ENCODE measurements at regions not wholly inside any gene's neighbourhood (a gene's known extent, or its start where the extent isn't known, plus 50 kb on each side); places are given as distances from the start of the nearest gene placed in this dataset.
"Not testable (repeated sequence)": the region's sequence is repeated elsewhere in the genome, so short reads cannot be mapped to it uniquely, and the experiment has no call there.

- DNase-seq (ENCODE audit: low read depth in 3 of 3), result no peak
These were observed 346.6 kb downstream of the RFC3 start for GRCh38 chr13:34164582-34164981.

- DNase-seq (ENCODE audit: low read depth in 3 of 3), result no peak
These were observed 347.2 kb downstream of the RFC3 start for GRCh38 chr13:34165158-34165557.

- DNase-seq (ENCODE audit: low read depth in 3 of 3), result no peak
These were observed 348.5 kb downstream of the RFC3 start for GRCh38 chr13:34166406-34166805.

- DNase-seq (ENCODE audit: low read depth in 3 of 3), result no peak
These were observed 349.4 kb downstream of the RFC3 start for GRCh38 chr13:34167347-34167746.

GRCh38 chr13:34172048-34172447, 354.1 kb downstream of the RFC3 start:
- no peak for DNase-seq (ENCODE audit: low read depth in 3 of 3)

GRCh38 chr13:34174671-34175145, 356.8 kb downstream of the RFC3 start:
- DNase-seq (ENCODE audit: low read depth in 3 of 3), result no peak

GRCh38 chr13:34175551-34175950, 357.6 kb downstream of the RFC3 start:
- no peak for DNase-seq (ENCODE audit: low read depth in 3 of 3)

GRCh38 chr13:34176633-34177032, 358.7 kb downstream of the RFC3 start:
- DNase-seq (ENCODE audit: low read depth in 3 of 3), result no peak

- no peak for DNase-seq (ENCODE audit: low read depth in 3 of 3)
These were observed 361.5 kb downstream of the RFC3 start for GRCh38 chr13:34179481-34179880.

GRCh38 chr13:34179927-34180326, 362.0 kb downstream of the RFC3 start:
- no peak for DNase-seq (ENCODE audit: low read depth in 3 of 3)

GRCh38 chr13:34181256-34181655, 363.3 kb downstream of the RFC3 start:
- DNase-seq (ENCODE audit: low read depth in 3 of 3), result not testable (repeated sequence)

GRCh38 chr13:34189946-34190345, 372.0 kb downstream of the RFC3 start:
- no peak for DNase-seq (ENCODE audit: low read depth in 3 of 3)

- DNase-seq (ENCODE audit: low read depth in 3 of 3), result no peak
These were observed 383.3 kb downstream of the RFC3 start for GRCh38 chr13:34201050-34201913.

GRCh38 chr13:34207334-34207733, 389.4 kb downstream of the RFC3 start:
- DNase-seq (ENCODE audit: low read depth in 3 of 3), result no peak

- DNase-seq (ENCODE audit: low read depth in 3 of 3), result no peak
These were observed 389.9 kb downstream of the RFC3 start for GRCh38 chr13:34207872-34208271.

GRCh38 chr13:34208336-34208735, 390.4 kb downstream of the RFC3 start:
- no peak for DNase-seq (ENCODE audit: low read depth in 3 of 3)

GRCh38 chr13:34210341-34210740, 392.4 kb downstream of the RFC3 start:
- DNase-seq (ENCODE audit: low read depth in 3 of 3), result no peak

- DNase-seq (ENCODE audit: low read depth in 3 of 3), result no peak
These were observed 396.7 kb downstream of the RFC3 start for GRCh38 chr13:34214686-34215085.

GRCh38 chr13:34216256-34216655, 398.3 kb downstream of the RFC3 start:
- no peak for DNase-seq (ENCODE audit: low read depth in 3 of 3)

- DNase-seq (ENCODE audit: low read depth in 3 of 3), result no peak
These were observed 399.5 kb downstream of the RFC3 start for GRCh38 chr13:34217343-34218025.

- no peak for DNase-seq (ENCODE audit: low read depth in 3 of 3)
These were observed 406.0 kb downstream of the RFC3 start for GRCh38 chr13:34223984-34224383.

- DNase-seq (ENCODE audit: low read depth in 3 of 3), result no peak
These were observed 406.9 kb downstream of the RFC3 start for GRCh38 chr13:34224877-34225276.

GRCh38 chr13:34230271-34230670, 412.3 kb downstream of the RFC3 start:
- DNase-seq (ENCODE audit: low read depth in 3 of 3), result no peak
